ENCODE measurements at regions not wholly inside any gene's neighbourhood (a gene's known extent, or its start where the extent isn't known, plus 50 kb on each side); places are given as distances from the start of the nearest gene placed in this dataset.

DNA sequence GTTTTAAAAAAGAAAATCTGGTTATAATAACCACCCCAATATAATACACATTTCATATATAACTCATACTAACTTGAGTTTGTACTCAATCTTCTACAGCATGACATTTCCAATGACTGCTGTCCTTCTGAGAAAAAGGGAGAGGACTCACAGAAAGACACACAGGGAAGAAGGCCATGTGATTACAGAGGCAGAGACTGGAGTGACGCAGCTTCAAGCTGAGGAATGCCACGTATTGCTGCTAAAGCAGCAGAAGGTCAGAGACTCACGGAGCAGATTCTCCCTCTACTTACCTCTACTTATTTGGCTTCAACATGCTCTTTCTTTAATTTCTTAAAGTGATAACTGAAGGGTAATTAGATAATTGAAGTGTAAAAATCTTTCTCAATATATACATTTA, 753.5 kb upstream of the PKDCC start:
- no peaks in the 10 kb centered on the region for H3K4me1 Mint-ChIP-seq (ENCODE audit: low read depth)
- no peak for TF ChIP-seq CTCF (IDR thresholded peaks at IDR 0.05)
- no peaks in the 10 kb centered on the region for H3K36me3 Mint-ChIP-seq (ENCODE audit: low read depth)
- H3K9me3 Mint-ChIP-seq (ENCODE audit: low read depth) = peaks cover 7% of the 10 kb centered on the region
- no peak overlapping the region for H3K4me3 Mint-ChIP-seq (ENCODE audit: unreplicated experiment)
- peaks cover 5% of the 10 kb centered on the region for H3K27me3 Mint-ChIP-seq (ENCODE audit: low read depth)
- no peak for DNase-seq (ENCODE audit: low spot score)
- no peak overlapping the region for H3K27ac Mint-ChIP-seq (ENCODE audit: unreplicated experiment)

- Mint-ChIP-seq H3K9me3 (ENCODE audit: low read depth) (no peaks in the 10 kb centered on the region), H3K27ac (ENCODE audit: unreplicated experiment) (no peak overlapping the region), H3K27me3 (ENCODE audit: low read depth) (peaks cover 13% of the 10 kb centered on the region), H3K4me1 (ENCODE audit: low read depth) (no peaks in the 10 kb centered on the region), H3K4me3 (ENCODE audit: unreplicated experiment) (no peak overlapping the region), H3K36me3 (ENCODE audit: low read depth) (no peaks in the 10 kb centered on the region)
- no peak for DNase-seq (ENCODE audit: low spot score)
- no peak for TF ChIP-seq CTCF (IDR thresholded peaks at IDR 0.05)
Measured at GRCh38 chr2:41313082-41313481, 734.7 kb upstream of the PKDCC start.

DNA sequence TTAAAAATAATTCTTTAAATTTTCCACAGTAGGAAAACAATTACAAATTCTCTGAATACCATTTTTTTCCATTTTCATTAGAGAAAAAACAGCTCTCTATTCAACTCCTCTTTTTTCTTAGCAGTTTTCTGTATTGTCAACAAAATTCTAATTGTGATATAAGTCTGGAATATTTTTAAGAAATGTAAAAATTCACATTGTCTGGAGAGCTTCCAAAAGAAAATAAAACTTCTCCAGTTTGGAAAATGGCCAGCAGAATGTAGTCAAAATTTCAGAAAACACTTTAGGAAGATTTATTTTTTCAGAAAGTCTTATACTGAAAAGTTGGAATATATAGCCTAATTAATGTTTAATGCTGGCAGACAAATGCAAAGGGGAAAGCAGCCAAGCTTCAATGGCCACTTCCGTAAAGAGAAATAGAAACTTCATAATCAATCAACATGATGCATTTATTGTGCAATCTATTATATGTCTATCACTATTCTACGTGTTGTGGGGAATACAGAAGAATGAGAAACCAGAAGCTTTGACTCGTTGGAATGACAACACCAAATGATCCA, 733.2 kb upstream of the PKDCC start:
- Mint-ChIP-seq H3K27ac (ENCODE audit: unreplicated experiment) (no peak overlapping the region), H3K9me3 (ENCODE audit: low read depth) (no peaks in the 10 kb centered on the region), H3K4me3 (ENCODE audit: unreplicated experiment) (no peak overlapping the region), H3K27me3 (ENCODE audit: low read depth) (peaks cover 7% of the 10 kb centered on the region), H3K4me1 (ENCODE audit: low read depth) (no peaks in the 10 kb centered on the region), H3K36me3 (ENCODE audit: low read depth) (no peaks in the 10 kb centered on the region)
- no peak for TF ChIP-seq CTCF (IDR thresholded peaks at IDR 0.05)
- no peak for DNase-seq (ENCODE audit: low spot score)

GRCh38 chr2:41319437-41319836, 728.4 kb upstream of the PKDCC start:
- no peak for TF ChIP-seq CTCF (IDR thresholded peaks at IDR 0.05)
- no peak for DNase-seq (ENCODE audit: low spot score)
- no peak overlapping the region for H3K27ac Mint-ChIP-seq (ENCODE audit: unreplicated experiment)
- H3K4me1 Mint-ChIP-seq (ENCODE audit: low read depth) = no peaks in the 10 kb centered on the region
- peaks cover 12% of the 10 kb centered on the region for H3K27me3 Mint-ChIP-seq (ENCODE audit: low read depth)
- no peak overlapping the region for H3K4me3 Mint-ChIP-seq (ENCODE audit: unreplicated experiment)
- no peaks in the 10 kb centered on the region for H3K36me3 Mint-ChIP-seq (ENCODE audit: low read depth)
- no peaks in the 10 kb centered on the region for H3K9me3 Mint-ChIP-seq (ENCODE audit: low read depth)

DNA sequence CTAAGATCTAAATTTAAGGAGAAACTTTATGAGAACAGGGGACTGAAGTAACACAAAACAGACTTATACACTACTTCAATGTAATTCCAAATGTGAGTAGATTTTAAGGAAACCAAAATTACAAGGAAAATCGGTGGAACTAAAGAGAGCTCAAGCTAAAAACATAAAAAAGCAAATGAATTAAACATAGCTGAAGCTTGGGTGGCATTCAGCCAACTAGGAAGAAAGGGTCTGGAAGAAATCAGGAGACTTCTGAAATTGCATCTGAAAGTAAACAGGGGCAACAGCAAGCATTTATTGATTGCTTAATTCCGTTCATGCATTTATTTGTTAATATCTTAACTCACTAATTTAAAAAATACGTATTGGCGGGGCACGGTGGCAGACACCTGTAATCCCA, 727.3 kb upstream of the PKDCC start:
- H3K4me3 Mint-ChIP-seq (ENCODE audit: unreplicated experiment) = no peak overlapping the region
- H3K4me1 Mint-ChIP-seq (ENCODE audit: low read depth) = no peaks in the 10 kb centered on the region
- H3K27me3 Mint-ChIP-seq (ENCODE audit: low read depth) = peaks cover 13% of the 10 kb centered on the region
- no peaks in the 10 kb centered on the region for H3K36me3 Mint-ChIP-seq (ENCODE audit: low read depth)
- H3K27ac Mint-ChIP-seq (ENCODE audit: unreplicated experiment) = no peak overlapping the region
- DNase-seq (ENCODE audit: low spot score) = no peak
- no peaks in the 10 kb centered on the region for H3K9me3 Mint-ChIP-seq (ENCODE audit: low read depth)
- no peak for TF ChIP-seq CTCF (IDR thresholded peaks at IDR 0.05)

All from chondrocyte (in vitro differentiated cells).